ENCODE measurements at regions not wholly inside any gene's neighbourhood (a gene's known extent, or its start where the extent isn't known, plus 50 kb on each side); places are given as distances from the start of the nearest gene placed in this dataset.

DNA sequence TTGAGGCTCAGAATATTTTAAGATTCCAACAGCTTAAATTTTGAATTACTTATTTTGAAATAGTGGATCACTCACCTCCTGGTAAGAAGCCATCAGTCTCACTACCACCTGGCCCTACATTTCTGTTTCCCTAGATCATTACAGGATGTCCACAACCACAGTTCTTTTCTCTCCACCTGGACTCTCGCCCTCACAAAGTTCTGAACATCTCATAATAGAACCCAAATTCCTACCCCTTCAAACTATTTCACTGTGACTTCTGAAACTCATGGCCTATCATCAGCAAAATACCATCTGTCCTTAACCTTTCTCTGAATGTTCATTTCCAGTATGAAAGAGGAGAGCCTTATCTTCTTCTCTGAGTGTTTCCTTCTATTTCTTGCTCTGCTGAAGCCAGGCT, 299.2 kb upstream of the MGAT5 start:
- H3K36me3 ChIP-seq (replicated peaks in 1 of 2; ENCODE audit: control extremely low read depth in 1 of 2, control insufficient read depth in 1 of 2, extremely low read depth in 1 of 2, insufficient read depth in 2 of 2, low read length in 1 of 2): no peaks in the 10 kb centered on the region
- no peak overlapping the region for H2AFZ ChIP-seq (ENCODE audit: insufficient read depth, low read depth, low read length, poor library complexity, severe bottlenecking)
- CTCF ChIA-PET: interaction anchor here (0.6 to 1.2 kb wide), 3 partner anchors 9 to 164 kb away, joined by 3 read pairs; no protein-coding TSS in a partner anchor
- no peaks in the 10 kb centered on the region for H3K9me3 Mint-ChIP-seq (ENCODE audit: insufficient read depth)
- no peaks in the 10 kb centered on the region for H3K79me2 ChIP-seq (ENCODE audit: control insufficient read depth, insufficient read depth, low read length)
- ATAC-seq (ENCODE audit: low read depth) (no peak), DNase-seq (no peak)
- no peaks in the 10 kb centered on the region for H3K27me3 ChIP-seq (replicated peaks in 1 of 4; ENCODE audit: control extremely low read depth in 1 of 4, control insufficient read depth in 3 of 4, insufficient read depth in 4 of 4, low read length in 3 of 4)
- peak overlapping the region; percentile 38 for H3K27ac Mint-ChIP-seq
- H3K9ac ChIP-seq (ENCODE audit: low read length): no peak overlapping the region
- peaks cover 71% of the 10 kb centered on the region for H3K4me1 Mint-ChIP-seq
- no peak overlapping the region for H3K4me2 ChIP-seq (replicated peaks; ENCODE audit: low read depth, low read length, poor library complexity, severe bottlenecking)
- WGBS (ENCODE audit: insufficient coverage): no CpG with 5 or more reads among the region's 1 CpG
- no peak for TF ChIP-seq EZH2 (IDR thresholded peaks at IDR 0.05; ENCODE audit: borderline replicate concordance, insufficient read depth, low read depth, low read length, poor library complexity, severe bottlenecking)
- TF ChIP-seq, protein P1, sequence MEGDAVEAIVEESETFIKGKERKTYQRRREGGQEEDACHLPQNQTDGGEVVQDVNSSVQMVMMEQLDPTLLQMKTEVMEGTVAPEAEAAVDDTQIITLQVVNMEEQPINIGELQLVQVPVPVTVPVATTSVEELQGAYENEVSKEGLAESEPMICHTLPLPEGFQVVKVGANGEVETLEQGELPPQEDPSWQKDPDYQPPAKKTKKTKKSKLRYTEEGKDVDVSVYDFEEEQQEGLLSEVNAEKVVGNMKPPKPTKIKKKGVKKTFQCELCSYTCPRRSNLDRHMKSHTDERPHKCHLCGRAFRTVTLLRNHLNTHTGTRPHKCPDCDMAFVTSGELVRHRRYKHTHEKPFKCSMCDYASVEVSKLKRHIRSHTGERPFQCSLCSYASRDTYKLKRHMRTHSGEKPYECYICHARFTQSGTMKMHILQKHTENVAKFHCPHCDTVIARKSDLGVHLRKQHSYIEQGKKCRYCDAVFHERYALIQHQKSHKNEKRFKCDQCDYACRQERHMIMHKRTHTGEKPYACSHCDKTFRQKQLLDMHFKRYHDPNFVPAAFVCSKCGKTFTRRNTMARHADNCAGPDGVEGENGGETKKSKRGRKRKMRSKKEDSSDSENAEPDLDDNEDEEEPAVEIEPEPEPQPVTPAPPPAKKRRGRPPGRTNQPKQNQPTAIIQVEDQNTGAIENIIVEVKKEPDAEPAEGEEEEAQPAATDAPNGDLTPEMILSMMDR (IDR thresholded peaks at IDR 0.05): no peak
- H3K9me3 ChIP-seq (ENCODE audit: control extremely low read depth in 1 of 3, control insufficient read depth in 2 of 3, insufficient read depth in 1 of 3, low read length in 2 of 3): no peaks in the 10 kb centered on the region
- intact Hi-C loops (cut with micrococcal nuclease): loop anchor here (5.0 to 10.0 kb wide), 3 partner anchors 67 to 790 kb away; partner anchors contain the start of gene MGAT5
- peaks cover 64 to 71% of the 10 kb centered on the region in 2 donors for H3K4me1 ChIP-seq (ENCODE audit: control insufficient read depth in 2 of 2, insufficient read depth in 2 of 2, low read length in 2 of 2)
- H4K20me1 ChIP-seq (ENCODE audit: control insufficient read depth, insufficient read depth, low read length, poor library complexity, severe bottlenecking): no peaks in the 10 kb centered on the region
- peak overlapping the region in 1 of 2 donors; percentile 73 for H3K27ac ChIP-seq (ENCODE audit: low read length in 2 of 2)
- POLR2A ChIA-PET: no interaction called here
- H3K4me3 Mint-ChIP-seq: peak overlapping the region; percentile 7
- no peak overlapping the region for H3K4me3 ChIP-seq (ENCODE audit: control extremely low read depth in 1 of 5, extremely low read depth in 1 of 5, insufficient read depth in 1 of 5, low read depth in 2 of 5, low read length in 4 of 5)
- no peaks in the 10 kb centered on the region for H3K27me3 Mint-ChIP-seq

DNA sequence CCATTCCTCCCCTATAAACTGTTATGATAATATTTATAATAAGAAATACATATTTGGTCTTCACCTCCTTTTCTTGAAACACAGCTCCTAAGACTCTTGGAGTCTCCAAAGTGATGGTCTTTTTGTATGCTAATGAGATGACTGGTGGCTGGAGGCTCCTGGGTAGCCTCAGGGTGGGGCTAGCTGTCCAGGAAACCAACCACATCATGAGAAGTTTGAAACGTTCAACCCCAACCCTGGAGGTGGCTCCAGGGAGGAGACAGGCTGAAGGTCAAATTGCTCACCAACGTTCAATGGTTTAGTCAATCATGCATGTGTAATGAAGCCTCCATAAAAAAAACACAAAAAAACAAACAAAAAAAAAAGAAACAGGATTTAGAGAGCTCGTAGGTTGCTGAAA, 298.7 kb upstream of the MGAT5 start:
- H3K4me1 ChIP-seq (ENCODE audit: control insufficient read depth in 2 of 2, insufficient read depth in 2 of 2, low read length in 2 of 2): peaks cover 58 to 66% of the 10 kb centered on the region in 2 donors
- ATAC-seq (ENCODE audit: low read depth): no peak
- no peak overlapping the region for H3K4me3 ChIP-seq (ENCODE audit: control extremely low read depth in 1 of 5, extremely low read depth in 1 of 5, insufficient read depth in 1 of 5, low read depth in 2 of 5, low read length in 4 of 5)
- no peak for DNase-seq
- H3K36me3 ChIP-seq (replicated peaks in 1 of 2; ENCODE audit: control extremely low read depth in 1 of 2, control insufficient read depth in 1 of 2, extremely low read depth in 1 of 2, insufficient read depth in 2 of 2, low read length in 1 of 2): no peaks in the 10 kb centered on the region
- no peak overlapping the region for H3K27ac ChIP-seq (ENCODE audit: low read length in 2 of 2)
- H4K20me1 ChIP-seq (ENCODE audit: control insufficient read depth, insufficient read depth, low read length, poor library complexity, severe bottlenecking): no peaks in the 10 kb centered on the region
- ChIA-PET CTCF (no interaction called here), POLR2A (no interaction called here)
- H3K9ac ChIP-seq (ENCODE audit: low read length): no peak overlapping the region
- no peak overlapping the region for H2AFZ ChIP-seq (ENCODE audit: insufficient read depth, low read depth, low read length, poor library complexity, severe bottlenecking)
- H3K9me3 ChIP-seq (ENCODE audit: control extremely low read depth in 1 of 3, control insufficient read depth in 2 of 3, insufficient read depth in 1 of 3, low read length in 2 of 3): no peaks in the 10 kb centered on the region
- WGBS (ENCODE audit: insufficient coverage): no CpG with 5 or more reads among the region's 3 CpGs
- Mint-ChIP-seq H3K9me3 (ENCODE audit: insufficient read depth) (no peaks in the 10 kb centered on the region), H3K27me3 (no peaks in the 10 kb centered on the region), H3K27ac (peak overlapping the region; percentile 38), H3K4me1 (peaks cover 66% of the 10 kb centered on the region), H3K4me3 (no peak overlapping the region)
- intact Hi-C loops (cut with micrococcal nuclease): loop anchor here (10.0 kb wide), 1 partner anchor 790 kb away; no protein-coding TSS in a partner anchor
- TF ChIP-seq, protein P1 (IDR thresholded peaks at IDR 0.05): no peak
- TF ChIP-seq EZH2 (IDR thresholded peaks at IDR 0.05; ENCODE audit: borderline replicate concordance, insufficient read depth, low read depth, low read length, poor library complexity, severe bottlenecking): no peak
- H3K79me2 ChIP-seq (ENCODE audit: control insufficient read depth, insufficient read depth, low read length): no peaks in the 10 kb centered on the region
- no peak overlapping the region for H3K4me2 ChIP-seq (replicated peaks; ENCODE audit: low read depth, low read length, poor library complexity, severe bottlenecking)
- no peaks in the 10 kb centered on the region for H3K27me3 ChIP-seq (replicated peaks in 1 of 4; ENCODE audit: control extremely low read depth in 1 of 4, control insufficient read depth in 3 of 4, insufficient read depth in 4 of 4, low read length in 3 of 4)
